GM23248 (cell line): ENCODE measurements at regions not wholly inside any gene's neighbourhood (a gene's known extent, or its start where the extent isn't known, plus 50 kb on each side); places are given as distances from the start of the nearest gene placed in this dataset.

Experiments
- EZH2 ChIP-seq: fragments of 200-600 bp; sonication (generic); IDR thresholded peaks from 2 replicates; pipeline ENCODE4 v1.6.1; 2018; ENCODE audit warnings: antibody characterized with exemption, mild to moderate bottlenecking; ENCODE audit not compliant: insufficient read depth, poor library complexity, severe bottlenecking
- EZH2phosphoT487 ChIP-seq: fragments of 200-600 bp; sonication (generic); IDR thresholded peaks from 2 replicates; pipeline ENCODE4 v1.6.1; 2018; ENCODE audit warnings: antibody characterized with exemption, moderate library complexity, mild to moderate bottlenecking, low read depth; ENCODE audit not compliant: insufficient read depth

- TF ChIP-seq EZH2: no peak
- TF ChIP-seq EZH2phosphoT487: no peak
Measured at GRCh38 chrX:122703762-122704161, 480.3 kb upstream of the GRIA3 start.
